Glutamatergic neuron (in vitro differentiated cells): ENCODE measurements at regions not wholly inside any gene's neighbourhood (a gene's known extent, or its start where the extent isn't known, plus 50 kb on each side); places are given as distances from the start of the nearest gene placed in this dataset.

Experiments used
- DNase-seq: peaks from one replicate; pipeline ENCODE4 v3.0.0; 2022
- H3K27ac Mint-ChIP-seq: one replicate; pipeline ENCODE4 v1.8.0; 2020; ENCODE audit warnings: mild to moderate bottlenecking, mixed read lengths, inconsistent platforms; ENCODE audit not compliant: unreplicated experiment
- H3K27me3 Mint-ChIP-seq: one replicate; pipeline ENCODE4 v1.8.0; 2020; ENCODE audit warnings: mild to moderate bottlenecking, moderate library complexity, mixed read lengths, inconsistent platforms; ENCODE audit not compliant: unreplicated experiment
- H3K36me3 Mint-ChIP-seq: one replicate; pipeline ENCODE4 v1.8.0; 2020; ENCODE audit warnings: mild to moderate bottlenecking, mixed read lengths, inconsistent platforms; ENCODE audit not compliant: unreplicated experiment
- H3K4me1 Mint-ChIP-seq: one replicate; pipeline ENCODE4 v1.8.0; 2020; ENCODE audit warnings: mild to moderate bottlenecking, low read depth, mixed read lengths, inconsistent platforms; ENCODE audit not compliant: unreplicated experiment
- H3K4me3 Mint-ChIP-seq: one replicate; pipeline ENCODE4 v1.8.0; 2020; ENCODE audit warnings: mild to moderate bottlenecking, mixed read lengths, inconsistent platforms; ENCODE audit not compliant: unreplicated experiment
- H3K9me3 Mint-ChIP-seq: one replicate; pipeline ENCODE4 v1.8.0; 2020; ENCODE audit warnings: mild to moderate bottlenecking, moderate library complexity, mixed read lengths, inconsistent platforms; ENCODE audit not compliant: unreplicated experiment
- CTCF ChIP-seq: fragments of 200-600 bp; sonication (generic); IDR thresholded peaks from one replicate; pipeline ENCODE4 v1.5.0; 2021; ENCODE audit not compliant: partially characterized antibody, unreplicated experiment

GRCh38 chr2:157193461-157193860 lies 64.0 kb upstream of the GALNT5 start:
- Mint-ChIP-seq H3K4me3 (no peak overlapping the region), H3K9me3 (no peaks in the 10 kb centered on the region), H3K36me3 (no peaks in the 10 kb centered on the region), H3K4me1 (peaks cover 4% of the 10 kb centered on the region), H3K27me3 (peaks cover 2% of the 10 kb centered on the region), H3K27ac (no peak overlapping the region)
- no peak for DNase-seq
- no peak for TF ChIP-seq CTCF

- Mint-ChIP-seq H3K4me1 (peaks cover 4% of the 10 kb centered on the region), H3K36me3 (no peaks in the 10 kb centered on the region), H3K9me3 (no peaks in the 10 kb centered on the region), H3K27ac (no peak overlapping the region), H3K27me3 (peaks cover 2% of the 10 kb centered on the region), H3K4me3 (no peak overlapping the region)
- peak; percentile 61 for TF ChIP-seq CTCF
- no peak for DNase-seq
These were observed 63.3 kb upstream of the GALNT5 start for GRCh38 chr2:157194097-157194688.

- DNase-seq: no peak
- Mint-ChIP-seq H3K4me3 (no peak overlapping the region), H3K36me3 (no peaks in the 10 kb centered on the region), H3K4me1 (peaks cover 4% of the 10 kb centered on the region), H3K27ac (no peak overlapping the region), H3K9me3 (no peaks in the 10 kb centered on the region), H3K27me3 (peaks cover 2% of the 10 kb centered on the region)
- TF ChIP-seq CTCF: no peak
These were observed 62.7 kb upstream of the GALNT5 start for GRCh38 chr2:157194844-157195243.

- Mint-ChIP-seq H3K36me3 (no peaks in the 10 kb centered on the region), H3K9me3 (no peaks in the 10 kb centered on the region), H3K27me3 (peaks cover 2% of the 10 kb centered on the region), H3K4me3 (no peak overlapping the region), H3K4me1 (no peaks in the 10 kb centered on the region), H3K27ac (no peak overlapping the region)
- no peak for TF ChIP-seq CTCF
- DNase-seq: no peak
These were observed 60.5 kb upstream of the GALNT5 start for GRCh38 chr2:157196956-157197355.

GRCh38 chr2:157197848-157198247 lies 59.7 kb upstream of the GALNT5 start:
- Mint-ChIP-seq H3K36me3 (no peaks in the 10 kb centered on the region), H3K4me1 (no peaks in the 10 kb centered on the region), H3K27me3 (peaks cover 2% of the 10 kb centered on the region), H3K9me3 (no peaks in the 10 kb centered on the region), H3K27ac (no peak overlapping the region), H3K4me3 (no peak overlapping the region)
- no peak for DNase-seq
- TF ChIP-seq CTCF: no peak
